IPS-20b (cell line): ENCODE measurements at regions not wholly inside any gene's neighbourhood (a gene's known extent, or its start where the extent isn't known, plus 50 kb on each side); places are given as distances from the start of the nearest gene placed in this dataset.

Experiments
- H3K27ac ChIP-seq: one replicate; pipeline ENCODE4 v1.5.1; 2013; ENCODE audit warnings: low read length
- H3K27me3 ChIP-seq: 2 replicates; pipeline ENCODE4 v1.6.1; 2013; ENCODE audit warnings: mild to moderate bottlenecking, low read length, inconsistent platforms; ENCODE audit not compliant: insufficient read depth
- H3K36me3 ChIP-seq: 2 replicates; pipeline ENCODE4 v1.6.1; 2013; ENCODE audit warnings: low read depth, mild to moderate bottlenecking, inconsistent platforms, low read length, moderate library complexity; ENCODE audit not compliant: insufficient read depth
- H3K4me1 ChIP-seq: 2 replicates; pipeline ENCODE4 v1.6.1; 2013; ENCODE audit warnings: mild to moderate bottlenecking, control low read depth, inconsistent platforms, low read length, moderate library complexity; ENCODE audit not compliant: insufficient read depth
- H3K4me3 ChIP-seq: 2 replicates; pipeline ENCODE4 v1.5.1; 2013; ENCODE audit warnings: mild to moderate bottlenecking, low read length, inconsistent platforms
- H3K9ac ChIP-seq: 2 replicates; pipeline ENCODE4 v1.6.1; 2013; ENCODE audit warnings: low read depth, mild to moderate bottlenecking, inconsistent platforms, low read length, moderate library complexity
- H3K9me3 ChIP-seq: 2 replicates; pipeline ENCODE4 v1.6.1; 2013; ENCODE audit warnings: mild to moderate bottlenecking, low read depth, low read length, inconsistent platforms; ENCODE audit not compliant: insufficient read depth

DNA sequence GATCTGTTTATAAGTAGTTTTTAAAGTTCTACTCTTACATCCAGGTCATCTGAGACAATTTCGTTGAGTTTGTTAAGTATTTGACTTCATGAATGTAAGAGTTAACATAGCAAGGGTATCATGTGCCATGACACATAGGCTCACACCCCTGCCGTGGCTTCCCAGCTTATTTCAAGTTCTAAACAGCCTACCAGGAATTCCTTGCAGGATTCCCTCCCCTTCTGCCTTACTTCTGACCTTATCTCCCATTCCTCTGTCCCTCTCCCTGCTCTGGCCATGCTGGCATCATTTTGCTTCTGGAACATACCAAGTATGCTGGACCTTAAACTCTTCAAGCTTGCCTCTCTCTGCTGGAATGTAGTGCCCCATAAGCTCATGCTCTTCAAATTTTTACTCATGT is 369.9 kb upstream of the PCDH7 start:
- no peak overlapping the region for H3K4me3 ChIP-seq
- H3K27me3 ChIP-seq, result no peaks in the 10 kb centered on the region
- H3K27ac ChIP-seq, result no peak overlapping the region
- no peaks in the 10 kb centered on the region for H3K4me1 ChIP-seq
- no peaks in the 10 kb centered on the region for H3K9me3 ChIP-seq
- no peak overlapping the region for H3K9ac ChIP-seq
- H3K36me3 ChIP-seq, result no peaks in the 10 kb centered on the region

- H3K27ac ChIP-seq, result no peak overlapping the region
- no peak overlapping the region for H3K4me3 ChIP-seq
- no peaks in the 10 kb centered on the region for H3K36me3 ChIP-seq
These were observed 365.6 kb upstream of the PCDH7 start for GRCh38 chr4:30354605-30355004.

GRCh38 chr4:30362436-30362835 is 357.7 kb upstream of the PCDH7 start:
- H3K9ac ChIP-seq, result no peak overlapping the region
- H3K36me3 ChIP-seq, result no peaks in the 10 kb centered on the region
- H3K27me3 ChIP-seq, result no peaks in the 10 kb centered on the region
- no peaks in the 10 kb centered on the region for H3K4me1 ChIP-seq
- no peak overlapping the region for H3K4me3 ChIP-seq
- no peak overlapping the region for H3K27ac ChIP-seq
- no peaks in the 10 kb centered on the region for H3K9me3 ChIP-seq

More at GRCh38 chr4:30354605-30355004, 365.6 kb upstream of the PCDH7 start:
- Histone ChIP-seq H3K27me3 (no peaks in the 10 kb centered on the region), H3K9me3 (no peaks in the 10 kb centered on the region), H3K4me1 (no peaks in the 10 kb centered on the region), H3K9ac (no peak overlapping the region)

- no peak overlapping the region for H3K4me3 ChIP-seq
- no peaks in the 10 kb centered on the region for H3K36me3 ChIP-seq
- no peaks in the 10 kb centered on the region for H3K4me1 ChIP-seq
- H3K27me3 ChIP-seq, result no peaks in the 10 kb centered on the region
- H3K9me3 ChIP-seq, result no peaks in the 10 kb centered on the region
- H3K9ac ChIP-seq, result no peak overlapping the region
- H3K27ac ChIP-seq, result no peak overlapping the region
These were observed 350.1 kb upstream of the PCDH7 start for GRCh38 chr4:30370105-30370504.

GRCh38 chr4:30380404-30380998 is 339.7 kb upstream of the PCDH7 start:
- Histone ChIP-seq H3K4me1 (no peaks in the 10 kb centered on the region), H3K9ac (no peak overlapping the region), H3K4me3 (no peak overlapping the region), H3K9me3 (no peaks in the 10 kb centered on the region), H3K36me3 (no peaks in the 10 kb centered on the region), H3K27me3 (no peaks in the 10 kb centered on the region), H3K27ac (no peak overlapping the region)

- Histone ChIP-seq H3K27me3 (no peaks in the 10 kb centered on the region), H3K9ac (no peak overlapping the region), H3K27ac (no peak overlapping the region), H3K36me3 (no peaks in the 10 kb centered on the region), H3K9me3 (no peaks in the 10 kb centered on the region), H3K4me3 (no peak overlapping the region), H3K4me1 (no peaks in the 10 kb centered on the region)
These were observed 334.5 kb upstream of the PCDH7 start for GRCh38 chr4:30385650-30386049.

- Histone ChIP-seq H3K27me3 (no peaks in the 10 kb centered on the region), H3K4me1 (no peaks in the 10 kb centered on the region), H3K27ac (no peak overlapping the region), H3K9me3 (no peaks in the 10 kb centered on the region), H3K36me3 (no peaks in the 10 kb centered on the region), H3K9ac (no peak overlapping the region), H3K4me3 (no peak overlapping the region)
These were observed 333.8 kb upstream of the PCDH7 start for GRCh38 chr4:30386266-30386895.

DNA sequence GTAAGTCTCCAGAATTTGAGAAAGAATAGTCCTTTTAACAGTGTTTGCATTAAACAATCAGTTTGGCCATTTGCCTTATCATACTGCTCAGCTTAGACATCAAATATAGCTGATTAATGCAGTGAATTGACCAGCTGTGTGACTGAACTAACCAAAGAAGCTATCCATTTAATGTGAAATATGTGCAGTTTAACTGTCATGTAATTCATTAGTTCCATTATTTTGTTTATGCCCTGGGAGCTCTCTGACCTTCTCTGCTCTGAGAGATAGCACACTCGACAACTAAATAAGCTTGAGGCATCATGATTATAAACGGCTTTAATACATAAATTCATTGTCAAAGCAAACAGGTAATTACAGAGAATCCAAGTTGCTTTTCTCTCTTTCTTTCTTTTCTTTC is 324.3 kb upstream of the PCDH7 start:
- H3K27me3 ChIP-seq, result no peaks in the 10 kb centered on the region
- no peaks in the 10 kb centered on the region for H3K4me1 ChIP-seq
- no peak overlapping the region for H3K9ac ChIP-seq
- no peaks in the 10 kb centered on the region; the same call in 1 of the 2 replicates for H3K9me3 ChIP-seq
- no peaks in the 10 kb centered on the region for H3K36me3 ChIP-seq
- no peak overlapping the region for H3K27ac ChIP-seq
- H3K4me3 ChIP-seq, result no peak overlapping the region

GRCh38 chr4:30396772-30397475 is 323.2 kb upstream of the PCDH7 start:
- Histone ChIP-seq H3K9me3 (no peaks in the 10 kb centered on the region; the same call in 1 of the 2 replicates), H3K27ac (no peak overlapping the region), H3K27me3 (no peaks in the 10 kb centered on the region), H3K36me3 (no peaks in the 10 kb centered on the region), H3K4me3 (no peak overlapping the region), H3K9ac (no peak overlapping the region), H3K4me1 (no peaks in the 10 kb centered on the region)

- H3K4me3 ChIP-seq, result no peak overlapping the region
- H3K9ac ChIP-seq, result no peak overlapping the region
- H3K27me3 ChIP-seq, result no peaks in the 10 kb centered on the region
- H3K27ac ChIP-seq, result no peak overlapping the region
- H3K36me3 ChIP-seq, result no peaks in the 10 kb centered on the region
- no peaks in the 10 kb centered on the region for H3K4me1 ChIP-seq
- no peaks in the 10 kb centered on the region for H3K9me3 ChIP-seq
These were observed 320.7 kb upstream of the PCDH7 start for GRCh38 chr4:30399476-30399875.

- peaks cover 5% of the 10 kb centered on the region for H3K9me3 ChIP-seq
- H3K4me1 ChIP-seq, result no peaks in the 10 kb centered on the region
- H3K27ac ChIP-seq, result no peak overlapping the region
These were observed 317.9 kb upstream of the PCDH7 start for GRCh38 chr4:30402276-30402675.

GRCh38 chr4:30413915-30414314 is 306.3 kb upstream of the PCDH7 start:
- H3K4me3 ChIP-seq, result no peak overlapping the region
- no peaks in the 10 kb centered on the region for H3K27me3 ChIP-seq
- H3K27ac ChIP-seq, result no peak overlapping the region
- H3K9ac ChIP-seq, result no peak overlapping the region
- H3K4me1 ChIP-seq, result no peaks in the 10 kb centered on the region
- no peaks in the 10 kb centered on the region for H3K36me3 ChIP-seq
- peaks cover 60% of the 10 kb centered on the region for H3K9me3 ChIP-seq

More at GRCh38 chr4:30402276-30402675, 317.9 kb upstream of the PCDH7 start:
- Histone ChIP-seq H3K4me3 (no peak overlapping the region), H3K9ac (no peak overlapping the region), H3K36me3 (no peaks in the 10 kb centered on the region), H3K27me3 (no peaks in the 10 kb centered on the region)
